GM18499 (cell line): ENCODE measurements at regions not wholly inside any gene's neighbourhood (a gene's known extent, or its start where the extent isn't known, plus 50 kb on each side); places are given as distances from the start of the nearest gene placed in this dataset.

Source experiments
- ATAC-seq: cut with Tn5 transposase; IDR thresholded peaks from one replicate; pipeline ENCODE4 v1.9.1; 2021; ENCODE audit warnings: moderate number of reproducible peaks; ENCODE audit not compliant: insufficient read depth, unreplicated experiment

DNA sequence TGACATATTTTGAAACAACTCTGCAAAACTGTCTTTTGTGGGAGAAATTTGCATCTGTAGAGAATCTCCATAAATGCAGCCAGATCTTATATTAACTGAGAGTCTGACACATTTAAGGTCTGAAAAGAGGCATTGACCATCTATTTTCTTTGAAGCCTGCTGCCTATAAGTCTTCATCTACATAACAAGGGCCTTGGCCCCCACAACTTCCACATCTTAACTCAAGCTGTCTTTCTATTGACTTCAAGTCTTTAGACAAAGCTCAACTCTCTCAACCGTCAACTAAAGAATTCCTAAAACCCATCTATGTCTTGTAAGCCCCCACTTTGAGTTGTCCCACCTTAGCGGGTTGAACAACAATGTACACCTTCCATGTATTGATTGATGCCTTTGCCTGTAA is 72.4 kb upstream of the ADCY1 start:
- no peak for ATAC-seq

DNA sequence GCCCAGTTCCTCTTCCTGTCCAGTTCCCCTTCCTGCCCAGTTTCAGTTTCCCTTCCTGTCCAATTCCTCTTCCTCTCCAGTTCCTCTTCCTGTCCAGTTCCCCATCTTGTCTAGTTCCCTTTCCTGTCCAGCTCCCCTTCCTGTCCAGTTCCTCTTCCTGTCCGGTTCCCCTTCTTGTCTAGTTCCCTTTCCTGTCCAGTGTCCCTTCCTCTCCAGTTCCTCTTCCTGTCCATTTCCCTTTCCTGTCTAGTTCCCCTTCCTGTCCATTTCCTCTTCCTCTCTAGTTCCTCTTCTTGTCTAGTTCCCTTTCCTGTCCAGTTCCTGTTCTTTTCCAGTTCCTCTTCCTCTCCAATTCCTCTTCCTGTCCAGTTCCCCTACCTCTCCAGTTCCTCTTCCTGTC is 68.1 kb upstream of the ADCY1 start:
- ATAC-seq = no peak

DNA sequence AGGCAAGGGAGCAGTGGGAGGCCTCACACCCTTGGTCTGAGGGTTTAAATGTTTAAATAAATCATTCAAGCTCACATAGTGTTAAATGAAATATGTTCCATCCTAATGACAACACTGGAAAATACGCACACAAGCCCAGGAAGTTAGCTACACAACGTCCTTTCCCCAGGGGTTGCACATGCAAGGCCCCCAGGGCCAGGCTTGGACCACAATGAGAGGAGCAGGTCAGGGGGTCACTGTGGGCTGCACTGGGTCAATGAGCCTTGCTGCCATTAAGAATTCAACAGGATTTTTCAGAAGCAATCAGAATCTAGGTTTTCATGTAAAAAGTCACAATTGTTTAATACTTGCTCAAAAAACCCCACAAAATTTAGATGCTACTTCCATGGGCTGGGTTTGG is 64.9 kb upstream of the ADCY1 start:
- no peak for ATAC-seq

DNA sequence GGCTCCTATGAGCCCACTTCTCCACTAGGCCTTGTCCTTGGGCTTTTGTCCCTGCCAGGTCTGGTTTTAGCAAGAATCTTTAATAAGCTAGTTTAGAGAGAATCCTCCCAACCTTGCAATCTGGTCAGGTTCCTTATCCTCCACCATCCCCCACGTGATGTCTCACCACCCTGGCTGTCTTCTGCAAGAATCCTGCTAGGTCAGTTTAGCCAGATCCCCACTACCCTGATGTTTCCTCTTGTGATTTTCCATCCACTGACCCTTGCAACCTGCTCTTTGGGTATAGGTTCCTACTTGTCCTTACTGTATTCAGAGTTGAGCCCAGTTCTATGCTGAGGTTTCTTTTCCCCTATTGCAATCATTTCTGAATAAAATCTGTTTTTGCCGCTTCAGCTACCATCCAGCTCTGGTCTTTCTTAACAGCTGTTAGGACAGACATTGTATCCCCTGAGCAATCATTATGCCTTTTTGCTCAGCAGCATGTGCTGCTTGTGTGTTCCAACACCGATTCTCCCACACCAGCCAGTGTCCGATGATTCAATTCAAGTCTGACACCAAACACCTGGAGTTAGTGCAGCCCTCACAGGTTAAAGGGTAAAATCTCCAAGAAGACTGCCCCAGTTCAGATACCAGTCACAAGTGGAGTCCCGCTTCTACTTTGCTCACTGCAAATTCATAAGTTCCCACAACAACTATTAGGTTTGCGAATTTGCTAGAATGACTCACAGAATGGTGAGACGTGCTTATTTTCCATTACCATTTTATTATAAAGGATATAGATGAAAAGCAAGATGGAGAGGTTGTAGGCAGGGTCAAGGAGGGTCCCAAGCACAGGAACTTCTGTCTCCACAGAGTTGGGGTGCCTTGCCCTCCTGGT is 62.2 kb upstream of the ADCY1 start:
- ATAC-seq = no peak

DNA sequence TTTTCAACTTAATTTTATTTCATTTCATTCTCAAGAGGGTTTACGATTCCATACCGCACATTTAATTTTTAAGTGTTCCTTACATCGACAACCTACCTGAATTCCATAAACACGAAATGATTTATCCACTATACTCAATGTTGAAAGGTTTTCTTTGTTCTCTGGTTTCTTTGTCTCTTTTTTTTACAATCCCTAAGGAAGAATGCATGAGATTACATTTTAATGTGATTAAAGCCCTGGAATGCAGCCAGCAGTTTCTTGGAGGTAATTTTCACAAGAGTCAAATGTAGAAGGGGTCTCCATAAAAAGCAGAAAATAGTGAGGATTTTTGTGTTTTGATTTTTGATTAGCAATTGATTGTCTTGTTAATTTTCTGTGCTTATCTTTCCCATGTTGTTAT is 59.2 kb upstream of the ADCY1 start:
- no peak for ATAC-seq

DNA sequence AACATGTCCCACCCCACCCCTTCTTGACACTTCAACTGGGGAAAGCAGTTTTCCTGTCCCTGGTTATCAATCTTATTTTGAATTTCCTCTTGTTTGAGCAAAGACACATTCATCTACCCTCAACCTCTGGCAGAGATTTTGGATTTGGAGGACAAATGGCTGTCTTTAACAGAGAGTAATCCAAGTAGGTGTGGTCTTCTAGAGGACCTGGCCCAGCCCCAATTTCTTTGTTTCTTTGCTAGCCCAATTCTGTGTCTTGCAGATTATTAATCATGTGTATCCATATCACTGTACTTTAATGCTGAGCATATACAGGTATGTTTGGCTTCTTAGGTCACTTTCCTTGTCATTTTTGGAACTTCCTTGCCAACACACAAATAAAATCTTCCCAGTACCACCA is 58.8 kb upstream of the ADCY1 start:
- no peak for ATAC-seq
